RWPE1 (cell line): ENCODE measurements at regions not wholly inside any gene's neighbourhood (a gene's known extent, or its start where the extent isn't known, plus 50 kb on each side); places are given as distances from the start of the nearest gene placed in this dataset.

ENCODE experiments used
- CTCF ChIA-PET: fragments of 350-600 bp; sonication (Branson Sonifier 250); formaldehyde crosslinking; extraction: SDS; loops from one replicate; lab custom pipeline; 2021; lab: Yijun Ruan, JAX
- POLR2A ChIA-PET: fragments of 400-600 bp; formaldehyde crosslinking; extraction: SDS; loops from one replicate; lab custom pipeline; 2020; ENCODE audit warnings: antibody characterized with exemption; ENCODE audit not compliant: low non-redundant PET; lab: Yijun Ruan, JAX
- DNase-seq: peaks from one replicate; pipeline ENCODE4 v3.0.0; 2012; ENCODE audit warnings: low spot score
- H3K27ac ChIP-seq: fragments of 450-650 bp; 2 replicates; pipeline ENCODE4 v1.5.1; 2017
- CTCF ChIP-seq: fragments of 450-650 bp; conservative IDR thresholded peaks from 2 replicates; pipeline ENCODE4 v1.5.1; 2017; ENCODE audit warnings: low read depth, mild to moderate bottlenecking

GRCh38 chr2:126837966-126838715, 60.5 kb upstream of the TEX51 start:
- TF ChIP-seq CTCF, result no peak
- H3K27ac ChIP-seq, result no peak overlapping the region
- CTCF ChIA-PET, result interaction anchor here (0.5 to 0.6 kb wide), 2 partner anchors 10 to 248 kb away, joined by 3 to 4 read pairs; no protein-coding TSS in a partner anchor
- DNase-seq, result no peak
- POLR2A ChIA-PET, result no interaction called here

- no peak overlapping the region for H3K27ac ChIP-seq
- TF ChIP-seq CTCF, result no peak
- CTCF ChIA-PET, result interaction anchor here (0.5 kb wide), 1 partner anchor 249 kb away, joined by 3 read pairs; no protein-coding TSS in a partner anchor
- POLR2A ChIA-PET, result no interaction called here
- DNase-seq, result no peak
These were observed 60.0 kb upstream of the TEX51 start for GRCh38 chr2:126838716-126838985.

DNA sequence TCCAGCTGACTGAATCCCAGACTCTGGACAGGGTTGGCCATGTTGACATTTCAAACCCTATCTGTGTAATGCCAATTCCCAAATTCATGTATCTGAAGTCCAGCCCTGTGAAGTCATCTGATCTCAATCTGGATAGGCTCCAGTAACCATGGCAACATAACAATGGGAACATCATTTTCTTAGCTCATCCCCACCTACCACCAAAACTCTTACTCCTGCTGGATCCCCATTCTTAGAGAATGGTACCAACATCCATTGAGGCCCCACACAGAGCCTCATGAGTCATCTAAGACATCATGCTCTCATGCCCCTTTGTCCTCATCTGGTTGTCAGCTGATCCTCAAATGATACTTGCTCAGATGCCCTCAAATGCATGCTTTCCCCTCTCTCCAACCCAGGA, 58.9 kb upstream of the TEX51 start:
- ChIA-PET CTCF (interaction anchor here (0.5 kb wide), 1 partner anchor 17 kb away, joined by 3 read pairs; no protein-coding TSS in a partner anchor), POLR2A (no interaction called here)
- no peak overlapping the region for H3K27ac ChIP-seq
- no peak for DNase-seq
- no peak for TF ChIP-seq CTCF

DNA sequence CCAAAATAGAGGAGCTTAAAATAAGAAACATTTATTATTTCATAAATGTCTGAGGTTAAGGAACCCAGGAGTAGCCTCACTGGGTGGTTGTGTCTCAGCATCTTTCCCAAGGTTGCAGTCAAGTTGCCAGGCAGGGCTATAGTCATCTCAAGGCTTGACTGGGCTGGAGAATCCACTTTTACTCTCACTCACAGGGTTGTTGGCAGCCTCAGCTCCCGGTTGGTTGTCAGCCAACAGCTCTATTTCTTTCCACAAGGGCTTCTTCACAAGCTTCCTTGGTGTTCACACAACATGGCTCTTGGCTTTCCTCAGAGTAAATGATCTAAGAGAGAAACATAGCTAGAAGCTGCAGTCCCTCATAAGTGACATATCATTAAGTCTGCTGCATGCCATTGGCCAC, 55.6 kb upstream of the TEX51 start:
- POLR2A ChIA-PET, result no interaction called here
- no peak for DNase-seq
- CTCF ChIA-PET, result interaction anchor here (1.0 kb wide), 1 partner anchor 43 kb away, joined by 3 read pairs; no protein-coding TSS in a partner anchor
- no peak for TF ChIP-seq CTCF
- H3K27ac ChIP-seq, result no peak overlapping the region

GRCh38 chr2:126846241-126846640, 52.4 kb upstream of the TEX51 start:
- TF ChIP-seq CTCF, result no peak
- no peak overlapping the region for H3K27ac ChIP-seq
- POLR2A ChIA-PET, result no interaction called here
- DNase-seq, result no peak
- CTCF ChIA-PET, result no interaction called here
